ENCODE measurements at regions not wholly inside any gene's neighbourhood (a gene's known extent, or its start where the extent isn't known, plus 50 kb on each side); places are given as distances from the start of the nearest gene placed in this dataset.

- DNase-seq: no peak
These were observed 118.7 kb downstream of the BMP2 start for GRCh38 chr20:6886065-6886729.

DNA sequence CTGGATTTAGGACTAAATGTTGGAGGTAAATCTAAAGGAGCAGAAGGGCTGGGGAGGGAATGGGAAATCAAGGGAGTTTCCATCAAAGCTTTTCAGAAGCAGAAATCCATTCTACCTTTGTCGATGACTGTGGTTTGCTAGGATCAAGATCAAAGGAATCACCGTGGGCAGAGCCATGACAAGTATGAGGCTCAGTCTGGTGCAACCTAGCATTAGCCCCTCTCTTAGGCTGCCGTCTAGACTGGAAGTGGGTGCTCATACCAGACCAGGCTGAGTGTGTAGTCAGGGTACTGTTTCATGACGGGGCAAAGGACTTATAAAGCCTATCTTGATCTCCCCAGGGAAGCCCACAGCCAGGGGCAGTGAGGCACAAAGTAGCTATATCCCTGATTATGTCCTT, 120.5 kb downstream of the BMP2 start:
- DNase-seq: no peak

DNA sequence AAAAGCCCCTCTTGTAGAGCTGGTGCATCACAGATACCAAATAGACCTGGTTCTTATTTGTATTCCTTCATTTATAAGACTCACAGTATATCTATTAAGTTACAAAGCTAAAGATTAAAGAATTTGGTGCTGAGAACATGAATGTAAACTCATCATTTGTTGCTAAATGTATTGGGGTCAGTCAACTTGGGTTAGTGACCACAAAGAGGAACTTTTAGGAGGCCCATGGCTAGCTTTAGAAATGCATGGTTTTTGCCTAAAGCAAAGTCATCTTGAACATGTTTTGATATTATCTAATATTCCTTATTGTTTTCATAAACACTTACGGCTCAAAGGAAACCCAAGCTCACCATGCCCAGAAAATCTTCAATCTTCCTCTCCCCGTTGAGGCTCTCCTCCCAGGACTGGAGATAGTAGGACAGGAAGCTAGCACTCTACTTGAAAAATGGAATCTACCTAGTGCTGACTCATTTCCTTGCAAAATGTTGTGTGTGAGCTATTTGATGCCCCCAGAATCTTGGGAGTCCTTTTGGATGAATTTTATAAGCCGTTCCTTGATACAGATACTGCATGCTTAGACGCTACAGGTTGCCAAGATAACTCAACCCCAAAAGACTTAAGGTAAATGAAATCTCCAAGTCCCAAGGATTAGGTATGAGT, 121.4 kb downstream of the BMP2 start:
- no peak for DNase-seq

DNA sequence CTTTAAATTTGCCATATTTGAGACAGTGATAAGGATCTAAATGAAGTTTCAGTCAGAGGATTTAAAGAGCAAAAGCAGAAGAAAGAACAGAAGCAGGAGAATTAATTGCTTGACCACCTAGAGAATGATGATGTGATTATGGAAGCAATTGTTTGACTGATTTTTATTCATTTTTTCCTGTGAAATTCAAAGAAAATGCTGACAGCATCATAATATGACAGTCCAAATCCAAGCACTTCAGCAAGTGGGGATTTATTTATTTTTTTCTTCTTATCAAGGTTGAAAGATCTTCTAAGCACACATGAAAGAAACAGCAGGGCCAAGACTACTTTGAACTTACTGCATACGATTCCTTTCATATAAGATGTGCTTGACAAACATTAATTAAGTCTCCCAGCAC, 125.2 kb downstream of the BMP2 start:
- DNase-seq: no peak

DNA sequence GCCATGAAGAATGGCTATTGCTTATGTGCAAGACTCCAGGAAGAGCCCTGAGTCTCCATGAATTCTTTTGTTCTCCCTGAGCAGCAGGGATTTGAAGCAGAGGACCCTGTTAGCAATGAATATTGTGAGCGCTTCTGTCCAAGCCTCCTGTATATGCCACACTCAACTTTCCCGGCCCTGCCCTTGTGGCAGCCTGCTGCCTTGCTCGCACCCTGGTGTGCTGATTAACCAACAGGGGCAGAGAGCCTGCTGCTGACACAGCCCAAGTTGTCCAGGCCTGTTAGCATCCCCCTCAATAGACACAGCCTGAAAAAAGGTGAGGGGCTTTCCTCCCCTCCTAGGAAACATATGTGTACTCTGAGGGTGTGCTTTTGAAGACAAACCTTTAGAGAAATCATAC, 131.4 kb downstream of the BMP2 start:
- DNase-seq: no peak

- DNase-seq: no peak
These were observed 139.4 kb downstream of the BMP2 start for GRCh38 chr20:6906871-6907270.

GRCh38 chr20:6908673-6909072, 141.2 kb downstream of the BMP2 start:
- no peak for DNase-seq

DNA sequence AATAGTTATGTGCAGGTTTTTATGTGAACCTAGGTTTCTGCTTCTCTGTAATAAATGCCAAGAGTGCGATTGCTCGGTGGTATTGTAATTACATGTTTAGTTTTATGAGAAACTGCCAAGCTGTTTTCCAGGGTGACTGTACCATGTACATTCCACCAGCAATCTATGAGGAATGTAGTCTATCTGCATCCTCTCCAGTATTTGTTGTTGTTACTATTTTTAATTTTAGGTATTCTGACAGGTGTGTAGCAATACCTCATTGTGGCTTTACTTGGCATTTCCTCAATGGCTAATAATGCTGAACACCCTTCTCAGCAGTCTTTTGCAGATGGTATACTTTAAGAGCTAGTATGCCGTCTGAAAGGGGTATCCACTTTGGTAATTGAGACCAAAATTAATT, 142.1 kb downstream of the BMP2 start:
- no peak for DNase-seq

GRCh38 chr20:6914986-6915385, 147.5 kb downstream of the BMP2 start:
- no peak for DNase-seq

DNA sequence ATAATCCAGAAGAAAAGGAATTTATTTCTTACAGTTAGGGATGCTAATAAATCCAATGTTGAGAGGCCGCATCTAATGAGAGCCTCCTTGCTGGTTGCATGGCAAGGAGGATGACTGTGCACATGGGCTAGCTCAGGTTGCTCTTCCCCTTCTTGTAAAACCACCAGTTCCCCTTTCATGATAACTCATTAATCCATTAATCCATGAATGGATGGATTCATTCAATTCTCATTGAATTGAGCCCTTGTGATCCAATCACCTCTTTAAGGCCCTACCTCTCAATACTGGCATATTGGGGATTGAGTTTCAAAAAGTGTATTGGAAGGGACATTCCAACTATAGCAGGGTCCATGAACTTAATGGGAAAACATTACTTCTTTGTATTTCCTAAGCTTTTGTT, 149.5 kb downstream of the BMP2 start:
- no peak for DNase-seq

GRCh38 chr20:6919792-6920468, 152.4 kb downstream of the BMP2 start:
- no peak for DNase-seq

DNA sequence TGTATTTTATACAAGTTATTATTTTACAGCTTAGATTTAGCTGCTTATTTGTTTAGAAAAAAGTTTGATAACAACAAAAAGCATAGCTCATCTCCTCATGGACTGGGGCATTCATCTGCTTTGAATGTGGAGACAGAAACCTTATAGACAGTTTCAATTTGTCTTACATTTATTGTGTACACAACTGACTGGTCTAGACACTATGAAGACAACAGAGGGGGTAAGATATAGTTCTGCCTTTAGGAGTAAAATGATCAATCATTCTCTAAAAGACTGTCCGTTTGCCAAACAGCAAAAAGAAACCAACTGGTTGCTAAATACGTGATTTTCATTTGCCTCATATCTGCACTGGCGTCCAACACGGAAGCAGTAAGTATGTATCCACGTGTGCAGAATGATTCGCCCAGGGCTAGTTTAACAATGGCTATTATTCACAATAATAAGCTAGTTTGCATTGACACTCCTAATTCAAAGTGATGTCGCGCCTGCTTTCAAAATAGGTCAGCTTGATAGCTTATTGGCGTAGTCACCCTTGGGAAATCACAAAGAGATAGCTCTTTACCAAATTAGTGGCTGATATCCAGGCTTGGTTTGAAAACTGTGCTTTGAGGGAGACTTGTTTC, 153.6 kb downstream of the BMP2 start:
- no peak for DNase-seq

DNA sequence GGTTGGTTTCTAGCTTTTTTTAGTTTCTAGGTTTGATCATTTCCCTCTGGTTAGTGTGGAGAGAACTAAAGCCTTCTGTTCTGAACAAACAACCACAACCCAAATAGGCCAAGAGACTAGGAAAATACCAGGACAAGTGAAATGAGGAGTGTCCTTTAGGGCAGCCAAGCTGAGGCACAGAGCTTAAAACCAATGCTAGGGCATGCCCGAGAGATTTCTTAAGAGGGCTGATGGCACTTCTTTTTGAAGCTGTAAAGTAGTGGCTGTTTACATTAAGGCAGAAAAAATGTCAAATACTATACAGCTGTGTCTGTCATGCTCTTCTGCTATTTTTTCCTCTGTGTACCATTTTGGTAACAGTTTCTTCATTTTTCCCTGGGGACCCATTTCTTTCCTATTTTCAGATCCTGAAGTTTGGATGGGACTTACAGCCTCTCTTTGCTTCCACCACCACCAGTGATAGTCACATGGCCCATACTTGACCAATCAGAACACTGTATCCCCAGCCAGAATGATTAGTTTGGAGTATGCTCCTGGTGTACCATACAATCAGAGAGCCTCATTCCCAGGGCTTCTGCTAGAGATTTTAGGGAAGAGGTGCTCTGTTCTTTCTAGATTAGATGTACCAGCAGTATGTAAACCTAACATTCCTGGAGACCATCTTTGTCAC, 154.4 kb downstream of the BMP2 start:
- DNase-seq: no peak

GRCh38 chr20:6924681-6925080, 157.2 kb downstream of the BMP2 start:
- no peak for DNase-seq

- DNase-seq: no peak
These were observed 158.3 kb downstream of the BMP2 start for GRCh38 chr20:6925744-6926278.

GRCh38 chr20:6940048-6940447, 172.6 kb downstream of the BMP2 start:
- no peak for DNase-seq

- no peak for DNase-seq
These were observed 173.4 kb downstream of the BMP2 start for GRCh38 chr20:6940876-6941275.

GRCh38 chr20:6941571-6941970, 174.1 kb downstream of the BMP2 start:
- DNase-seq: no peak

DNA sequence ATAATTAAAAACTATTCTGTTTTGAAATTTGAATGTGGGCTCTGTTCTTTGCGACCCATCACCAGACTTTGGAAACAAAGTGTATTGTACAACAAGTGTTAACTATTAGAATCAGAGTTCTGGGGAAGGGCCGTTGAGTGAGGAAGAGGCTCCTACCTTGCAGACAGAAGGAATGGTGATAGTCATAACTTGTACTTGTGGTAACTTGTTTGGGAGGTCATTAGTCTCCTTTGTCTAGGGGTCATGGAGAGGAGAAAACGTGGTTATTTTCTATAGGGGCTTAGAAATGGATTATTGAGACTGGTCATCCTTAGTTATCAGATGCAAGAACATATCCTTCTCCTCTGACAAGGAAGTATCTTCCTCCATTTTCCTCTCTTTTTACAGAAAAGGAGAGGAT, 174.8 kb downstream of the BMP2 start:
- DNase-seq: no peak

- no peak for DNase-seq
These were observed 176.8 kb downstream of the BMP2 start for GRCh38 chr20:6944292-6944691.

GRCh38 chr20:6953611-6954010, 186.1 kb downstream of the BMP2 start:
- DNase-seq: no peak

DNA sequence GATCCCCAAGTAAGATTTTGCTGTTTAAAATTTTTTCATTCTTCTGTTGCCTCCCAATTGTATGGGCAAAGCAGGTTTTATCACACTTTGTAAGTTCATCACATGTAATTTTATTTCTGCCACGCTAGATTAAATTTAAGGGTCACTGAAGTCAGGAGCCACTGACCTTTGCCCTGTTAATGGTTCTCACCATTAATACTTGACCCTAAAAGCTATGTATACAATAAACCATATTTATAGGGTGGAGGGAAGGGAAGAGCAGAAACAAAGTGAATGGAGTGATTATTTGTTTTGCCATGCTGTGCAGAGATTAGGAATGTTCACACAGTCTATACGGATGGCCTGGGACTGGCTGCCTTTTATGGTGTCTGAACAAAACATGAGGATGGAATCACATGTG, 186.7 kb downstream of the BMP2 start:
- no peak for DNase-seq

GRCh38 chr20:6956056-6956455, 188.6 kb downstream of the BMP2 start:
- DNase-seq: no peak

All from activated CD4-positive, alpha-beta T cell treated with anti-CD3 and anti-CD28 coated beads, Interleukin-2, amount 50 U/mL, for 48 hours (primary cell).